ENCODE measurements at regions not wholly inside any gene's neighbourhood (a gene's known extent, or its start where the extent isn't known, plus 50 kb on each side); places are given as distances from the start of the nearest gene placed in this dataset.

DNA sequence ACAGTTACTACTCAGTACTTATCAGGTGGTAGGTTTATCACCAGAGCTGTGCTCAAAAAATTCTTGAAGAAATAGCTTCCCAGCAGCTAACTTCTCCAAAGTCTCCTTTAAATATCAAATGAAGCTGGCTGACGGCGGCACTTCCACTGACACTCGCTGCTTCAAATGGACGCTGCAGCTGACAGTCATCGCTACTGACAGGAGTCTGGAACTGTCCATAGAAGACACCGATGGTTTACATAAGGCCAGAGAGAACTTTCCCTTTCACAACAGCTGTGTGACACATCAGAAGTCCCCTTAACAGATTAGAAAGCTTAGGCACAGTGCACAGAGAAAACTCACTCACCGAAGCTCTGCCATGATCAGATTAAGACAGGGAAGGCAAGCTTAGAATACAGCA is 270.2 kb downstream of the SHOX2 start:
- TF ChIP-seq CTCF (IDR thresholded peaks at IDR 0.05; ENCODE audit: poor library complexity, severe bottlenecking) (no peak), MXI1 (conservative IDR thresholded peaks at IDR 0.05; ENCODE audit: poor library complexity, severe bottlenecking) (no peak), EP300 (conservative IDR thresholded peaks at IDR 0.05; ENCODE audit: poor library complexity, severe bottlenecking) (no peak)
- TF ChIP-seq, protein P1, sequence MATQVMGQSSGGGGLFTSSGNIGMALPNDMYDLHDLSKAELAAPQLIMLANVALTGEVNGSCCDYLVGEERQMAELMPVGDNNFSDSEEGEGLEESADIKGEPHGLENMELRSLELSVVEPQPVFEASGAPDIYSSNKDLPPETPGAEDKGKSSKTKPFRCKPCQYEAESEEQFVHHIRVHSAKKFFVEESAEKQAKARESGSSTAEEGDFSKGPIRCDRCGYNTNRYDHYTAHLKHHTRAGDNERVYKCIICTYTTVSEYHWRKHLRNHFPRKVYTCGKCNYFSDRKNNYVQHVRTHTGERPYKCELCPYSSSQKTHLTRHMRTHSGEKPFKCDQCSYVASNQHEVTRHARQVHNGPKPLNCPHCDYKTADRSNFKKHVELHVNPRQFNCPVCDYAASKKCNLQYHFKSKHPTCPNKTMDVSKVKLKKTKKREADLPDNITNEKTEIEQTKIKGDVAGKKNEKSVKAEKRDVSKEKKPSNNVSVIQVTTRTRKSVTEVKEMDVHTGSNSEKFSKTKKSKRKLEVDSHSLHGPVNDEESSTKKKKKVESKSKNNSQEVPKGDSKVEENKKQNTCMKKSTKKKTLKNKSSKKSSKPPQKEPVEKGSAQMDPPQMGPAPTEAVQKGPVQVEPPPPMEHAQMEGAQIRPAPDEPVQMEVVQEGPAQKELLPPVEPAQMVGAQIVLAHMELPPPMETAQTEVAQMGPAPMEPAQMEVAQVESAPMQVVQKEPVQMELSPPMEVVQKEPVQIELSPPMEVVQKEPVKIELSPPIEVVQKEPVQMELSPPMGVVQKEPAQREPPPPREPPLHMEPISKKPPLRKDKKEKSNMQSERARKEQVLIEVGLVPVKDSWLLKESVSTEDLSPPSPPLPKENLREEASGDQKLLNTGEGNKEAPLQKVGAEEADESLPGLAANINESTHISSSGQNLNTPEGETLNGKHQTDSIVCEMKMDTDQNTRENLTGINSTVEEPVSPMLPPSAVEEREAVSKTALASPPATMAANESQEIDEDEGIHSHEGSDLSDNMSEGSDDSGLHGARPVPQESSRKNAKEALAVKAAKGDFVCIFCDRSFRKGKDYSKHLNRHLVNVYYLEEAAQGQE (IDR thresholded peaks at IDR 0.05; ENCODE audit: borderline replicate concordance), result no peak
